ENCODE measurements at regions not wholly inside any gene's neighbourhood (a gene's known extent, or its start where the extent isn't known, plus 50 kb on each side); places are given as distances from the start of the nearest gene placed in this dataset.

- H4K20me1 ChIP-seq (ENCODE audit: control insufficient read depth, insufficient read depth, low read depth, low read length): no peaks in the 10 kb centered on the region
- no peak overlapping the region for H3K4me3 ChIP-seq (ENCODE audit: low read length)
- no peak for TF ChIP-seq EZH2phosphoT487 (IDR thresholded peaks at IDR 0.05; ENCODE audit: borderline replicate concordance, low read length)
- TF ChIP-seq CTCF (IDR thresholded peaks at IDR 0.05; ENCODE audit: low read depth, low read length, poor library complexity, severe bottlenecking): no peak
- H3F3A ChIP-seq (ENCODE audit: control insufficient read depth, insufficient read depth): no peaks in the 10 kb centered on the region
- H3K9me2 ChIP-seq (replicated peaks; ENCODE audit: control insufficient read depth, low read length): no peaks in the 10 kb centered on the region
- H3K27me3 ChIP-seq (ENCODE audit: control insufficient read depth, low read length): no peaks in the 10 kb centered on the region
- H3K9me3 ChIP-seq (ENCODE audit: control insufficient read depth, insufficient read depth, low read length): no peaks in the 10 kb centered on the region
- no peaks in the 10 kb centered on the region for H3K36me3 ChIP-seq (ENCODE audit: control insufficient read depth, low read length)
- H3K79me2 ChIP-seq (ENCODE audit: control insufficient read depth, low read length): no peaks in the 10 kb centered on the region
- no peak overlapping the region for H3K27ac ChIP-seq (ENCODE audit: low read depth, low read length)
- H3K4me2 ChIP-seq (ENCODE audit: low read length): no peak overlapping the region
- H3K4me1 ChIP-seq (ENCODE audit: control insufficient read depth, low read length): no peaks in the 10 kb centered on the region
These were observed 123.9 kb upstream of the SRD5A2 start for GRCh38 chr2:31704561-31705212.

GRCh38 chr2:31703253-31703652 lies 122.5 kb upstream of the SRD5A2 start:
- Histone ChIP-seq H3F3A (ENCODE audit: control insufficient read depth, insufficient read depth) (no peaks in the 10 kb centered on the region), H3K4me2 (ENCODE audit: low read length) (no peak overlapping the region), H3K27me3 (ENCODE audit: control insufficient read depth, low read length) (no peaks in the 10 kb centered on the region), H3K4me3 (ENCODE audit: low read length) (no peak overlapping the region), H3K27ac (ENCODE audit: low read depth, low read length) (no peak overlapping the region), H3K36me3 (ENCODE audit: control insufficient read depth, low read length) (no peaks in the 10 kb centered on the region), H4K20me1 (ENCODE audit: control insufficient read depth, insufficient read depth, low read depth, low read length) (no peaks in the 10 kb centered on the region), H3K4me1 (ENCODE audit: control insufficient read depth, low read length) (no peaks in the 10 kb centered on the region), H3K9me2 (replicated peaks; ENCODE audit: control insufficient read depth, low read length) (no peaks in the 10 kb centered on the region), H3K79me2 (ENCODE audit: control insufficient read depth, low read length) (no peaks in the 10 kb centered on the region), H3K9me3 (ENCODE audit: control insufficient read depth, insufficient read depth, low read length) (0 out of 2 replicates have a peak, but pooled peaks cover 3% of the 10 kb centered on the region)
- TF ChIP-seq CTCF (IDR thresholded peaks at IDR 0.05; ENCODE audit: low read depth, low read length, poor library complexity, severe bottlenecking): no peak
- no peak for TF ChIP-seq EZH2phosphoT487 (IDR thresholded peaks at IDR 0.05; ENCODE audit: borderline replicate concordance, low read length)

- H3K9me2 ChIP-seq (replicated peaks; ENCODE audit: control insufficient read depth, low read length): no peaks in the 10 kb centered on the region
- no peaks in the 10 kb centered on the region for H3K27me3 ChIP-seq (ENCODE audit: control insufficient read depth, low read length)
- no peaks in the 10 kb centered on the region for H4K20me1 ChIP-seq (ENCODE audit: control insufficient read depth, insufficient read depth, low read depth, low read length)
- H3K4me1 ChIP-seq (ENCODE audit: control insufficient read depth, low read length): no peaks in the 10 kb centered on the region
- no peak overlapping the region for H3K4me3 ChIP-seq (ENCODE audit: low read length)
- no peak overlapping the region for H3K27ac ChIP-seq (ENCODE audit: low read depth, low read length)
- no peak overlapping the region for H3K4me2 ChIP-seq (ENCODE audit: low read length)
- H3F3A ChIP-seq (ENCODE audit: control insufficient read depth, insufficient read depth): no peaks in the 10 kb centered on the region
- H3K9me3 ChIP-seq (ENCODE audit: control insufficient read depth, insufficient read depth, low read length): peaks cover 24% of the 10 kb centered on the region
- no peak for TF ChIP-seq CTCF (IDR thresholded peaks at IDR 0.05; ENCODE audit: low read depth, low read length, poor library complexity, severe bottlenecking)
- no peak for TF ChIP-seq EZH2phosphoT487 (IDR thresholded peaks at IDR 0.05; ENCODE audit: borderline replicate concordance, low read length)
- H3K79me2 ChIP-seq (ENCODE audit: control insufficient read depth, low read length): no peaks in the 10 kb centered on the region
- H3K36me3 ChIP-seq (ENCODE audit: control insufficient read depth, low read length): no peaks in the 10 kb centered on the region
These were observed 118.0 kb upstream of the SRD5A2 start for GRCh38 chr2:31698722-31699121.
